ENCODE measurements at regions not wholly inside any gene's neighbourhood (a gene's known extent, or its start where the extent isn't known, plus 50 kb on each side); places are given as distances from the start of the nearest gene placed in this dataset.

- TF ChIP-seq CTCF (IDR thresholded peaks at IDR 0.05; ENCODE audit: low read depth, low read length, poor library complexity, severe bottlenecking) (no peak), EZH2phosphoT487 (IDR thresholded peaks at IDR 0.05; ENCODE audit: borderline replicate concordance, low read length) (no peak)
- Histone ChIP-seq H3K27ac (ENCODE audit: low read depth, low read length) (no peak overlapping the region), H3K9me3 (ENCODE audit: control insufficient read depth, insufficient read depth, low read length) (no peaks in the 10 kb centered on the region), H3K79me2 (ENCODE audit: control insufficient read depth, low read length) (no peaks in the 10 kb centered on the region), H3K4me3 (ENCODE audit: low read length) (no peak overlapping the region), H3K9me2 (replicated peaks; ENCODE audit: control insufficient read depth, low read length) (no peaks in the 10 kb centered on the region), H3K4me1 (ENCODE audit: control insufficient read depth, low read length) (no peaks in the 10 kb centered on the region), H3F3A (ENCODE audit: control insufficient read depth, insufficient read depth) (no peaks in the 10 kb centered on the region), H3K27me3 (ENCODE audit: control insufficient read depth, low read length) (no peaks in the 10 kb centered on the region), H4K20me1 (ENCODE audit: control insufficient read depth, insufficient read depth, low read depth, low read length) (no peaks in the 10 kb centered on the region), H3K36me3 (ENCODE audit: control insufficient read depth, low read length) (no peaks in the 10 kb centered on the region), H3K4me2 (ENCODE audit: low read length) (no peak overlapping the region)
Observed at GRCh38 chr21:28083350-28083749, 909.3 kb downstream of the LTN1 start.

GRCh38 chr21:28078126-28078525, 914.6 kb downstream of the LTN1 start:
- no peaks in the 10 kb centered on the region for H3K9me2 ChIP-seq (replicated peaks; ENCODE audit: control insufficient read depth, low read length)
- no peaks in the 10 kb centered on the region for H3K27me3 ChIP-seq (ENCODE audit: control insufficient read depth, low read length)
- no peaks in the 10 kb centered on the region for H3K79me2 ChIP-seq (ENCODE audit: control insufficient read depth, low read length)
- H3K4me2 ChIP-seq (ENCODE audit: low read length), result no peak overlapping the region
- H3K36me3 ChIP-seq (ENCODE audit: control insufficient read depth, low read length), result no peaks in the 10 kb centered on the region
- H3K27ac ChIP-seq (ENCODE audit: low read depth, low read length), result no peak overlapping the region
- H3K9me3 ChIP-seq (ENCODE audit: control insufficient read depth, insufficient read depth, low read length), result no peaks in the 10 kb centered on the region
- H3F3A ChIP-seq (ENCODE audit: control insufficient read depth, insufficient read depth), result no peaks in the 10 kb centered on the region
- no peak overlapping the region for H3K4me3 ChIP-seq (ENCODE audit: low read length)
- no peaks in the 10 kb centered on the region for H4K20me1 ChIP-seq (ENCODE audit: control insufficient read depth, insufficient read depth, low read depth, low read length)
- TF ChIP-seq CTCF (IDR thresholded peaks at IDR 0.05; ENCODE audit: low read depth, low read length, poor library complexity, severe bottlenecking) (no peak), EZH2phosphoT487 (IDR thresholded peaks at IDR 0.05; ENCODE audit: borderline replicate concordance, low read length) (no peak)
- H3K4me1 ChIP-seq (ENCODE audit: control insufficient read depth, low read length), result no peaks in the 10 kb centered on the region

GRCh38 chr21:28074676-28075075, 918.0 kb downstream of the LTN1 start:
- H3K4me3 ChIP-seq (ENCODE audit: low read length), result no peak overlapping the region
- H3K9me2 ChIP-seq (replicated peaks; ENCODE audit: control insufficient read depth, low read length), result no peaks in the 10 kb centered on the region
- no peak overlapping the region for H3K4me2 ChIP-seq (ENCODE audit: low read length)
- H3K9me3 ChIP-seq (ENCODE audit: control insufficient read depth, insufficient read depth, low read length), result no peaks in the 10 kb centered on the region
- no peaks in the 10 kb centered on the region for H3K27me3 ChIP-seq (ENCODE audit: control insufficient read depth, low read length)
- H3K4me1 ChIP-seq (ENCODE audit: control insufficient read depth, low read length), result no peaks in the 10 kb centered on the region
- H3F3A ChIP-seq (ENCODE audit: control insufficient read depth, insufficient read depth), result no peaks in the 10 kb centered on the region
- H4K20me1 ChIP-seq (ENCODE audit: control insufficient read depth, insufficient read depth, low read depth, low read length), result no peaks in the 10 kb centered on the region
- H3K79me2 ChIP-seq (ENCODE audit: control insufficient read depth, low read length), result no peaks in the 10 kb centered on the region
- TF ChIP-seq CTCF (IDR thresholded peaks at IDR 0.05; ENCODE audit: low read depth, low read length, poor library complexity, severe bottlenecking), result no peak
- TF ChIP-seq EZH2phosphoT487 (IDR thresholded peaks at IDR 0.05; ENCODE audit: borderline replicate concordance, low read length), result no peak
- H3K27ac ChIP-seq (ENCODE audit: low read depth, low read length), result no peak overlapping the region
- H3K36me3 ChIP-seq (ENCODE audit: control insufficient read depth, low read length), result no peaks in the 10 kb centered on the region

GRCh38 chr21:28072601-28073000, 920.1 kb downstream of the LTN1 start:
- Histone ChIP-seq H3K9me3 (ENCODE audit: control insufficient read depth, insufficient read depth, low read length) (no peaks in the 10 kb centered on the region), H3K79me2 (ENCODE audit: control insufficient read depth, low read length) (no peaks in the 10 kb centered on the region), H3K4me3 (ENCODE audit: low read length) (no peak overlapping the region), H4K20me1 (ENCODE audit: control insufficient read depth, insufficient read depth, low read depth, low read length) (no peaks in the 10 kb centered on the region), H3K9me2 (replicated peaks; ENCODE audit: control insufficient read depth, low read length) (no peaks in the 10 kb centered on the region), H3F3A (ENCODE audit: control insufficient read depth, insufficient read depth) (no peaks in the 10 kb centered on the region), H3K36me3 (ENCODE audit: control insufficient read depth, low read length) (no peaks in the 10 kb centered on the region), H3K4me1 (ENCODE audit: control insufficient read depth, low read length) (no peaks in the 10 kb centered on the region), H3K27ac (ENCODE audit: low read depth, low read length) (no peak overlapping the region), H3K27me3 (ENCODE audit: control insufficient read depth, low read length) (no peaks in the 10 kb centered on the region), H3K4me2 (ENCODE audit: low read length) (no peak overlapping the region)
- TF ChIP-seq EZH2phosphoT487 (IDR thresholded peaks at IDR 0.05; ENCODE audit: borderline replicate concordance, low read length), result no peak
- TF ChIP-seq CTCF (IDR thresholded peaks at IDR 0.05; ENCODE audit: low read depth, low read length, poor library complexity, severe bottlenecking), result no peak
